GM19397 (cell line): ENCODE measurements at regions not wholly inside any gene's neighbourhood (a gene's known extent, or its start where the extent isn't known, plus 50 kb on each side); places are given as distances from the start of the nearest gene placed in this dataset.
"Not testable (repeated sequence)": the region's sequence is repeated elsewhere in the genome, so short reads cannot be mapped to it uniquely, and the experiment has no call there.

ENCODE experiments used
- ATAC-seq: cut with Tn5 transposase; IDR thresholded peaks from one replicate; pipeline ENCODE4 v1.9.1; 2021; ENCODE audit warnings: mild to moderate bottlenecking, moderate library complexity; ENCODE audit not compliant: unreplicated experiment

DNA sequence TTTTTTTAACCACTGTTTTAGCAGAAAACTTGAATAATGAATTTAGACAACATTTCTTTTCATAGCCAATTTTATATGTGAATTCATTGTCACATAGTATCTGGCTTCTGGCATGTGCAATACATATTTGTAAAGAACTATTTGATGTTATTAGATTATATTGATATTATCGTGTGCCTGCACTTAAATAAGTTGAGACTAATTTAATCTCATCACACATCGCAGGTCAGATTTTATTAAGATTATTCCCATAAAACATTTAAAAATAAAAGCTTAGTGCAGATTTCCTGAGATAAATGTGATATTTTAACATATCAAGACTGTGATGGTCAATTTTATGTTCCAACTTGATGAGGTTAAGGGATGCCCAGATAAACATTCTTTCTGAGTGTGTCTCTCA lies 1565.3 kb upstream of the LRRTM3 start:
- ATAC-seq = no peak

DNA sequence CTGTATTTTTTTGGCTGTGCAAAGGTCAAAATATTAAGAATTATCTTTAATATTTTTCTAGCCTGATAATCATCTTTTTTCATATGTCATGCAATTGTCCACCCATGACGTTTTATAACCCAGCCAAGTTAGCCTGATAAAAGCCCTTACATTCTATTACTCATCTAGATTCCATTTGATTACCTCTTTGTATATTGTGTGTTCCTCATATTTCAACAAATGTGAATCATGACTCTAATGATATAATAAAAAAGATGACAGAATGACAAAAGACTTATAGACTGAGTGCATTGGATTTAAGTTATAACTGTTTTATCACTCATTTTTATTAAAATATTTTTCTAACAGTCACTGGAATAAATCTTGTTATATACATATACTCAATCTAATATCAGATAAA lies 1560.0 kb upstream of the LRRTM3 start:
- no peak for ATAC-seq

DNA sequence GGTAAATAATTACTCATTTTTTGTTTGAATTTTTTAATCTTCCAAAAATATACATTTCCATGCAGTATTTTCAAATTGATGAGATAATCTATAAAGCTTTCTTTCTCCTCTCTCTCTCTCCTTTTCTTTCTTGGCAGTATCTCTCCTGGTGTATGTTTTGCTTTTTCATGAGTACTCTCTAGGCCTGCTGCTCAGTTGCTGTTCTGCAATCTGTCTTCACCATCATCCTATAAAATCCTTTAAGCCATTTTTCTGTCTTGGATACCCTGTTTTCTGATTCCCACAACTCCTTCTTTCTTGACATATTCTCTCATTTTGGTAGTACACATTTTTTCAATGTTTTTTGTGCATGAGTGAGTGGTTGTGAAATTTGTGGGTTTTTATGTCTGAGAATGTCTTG lies 1558.1 kb upstream of the LRRTM3 start:
- ATAC-seq = no peak

DNA sequence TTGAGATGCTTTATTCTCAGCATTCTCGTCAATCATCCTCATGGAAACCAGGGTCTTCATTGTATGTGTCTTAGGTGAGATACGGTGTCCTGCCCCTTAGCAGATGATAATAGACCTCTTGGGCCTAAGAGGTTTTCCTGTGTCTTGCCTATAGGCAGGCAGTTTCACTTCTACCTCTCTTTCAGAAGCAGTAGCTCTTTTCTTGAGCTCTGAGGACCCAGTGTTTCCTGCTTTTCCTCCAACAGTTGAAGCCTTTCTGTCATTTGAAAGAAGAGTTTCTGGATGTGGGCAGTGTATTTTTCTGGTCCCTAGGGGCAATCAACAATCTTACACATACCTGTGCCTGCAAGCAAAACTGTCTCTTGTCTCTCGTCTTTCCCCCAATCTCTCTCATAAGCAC lies 1550.3 kb upstream of the LRRTM3 start:
- ATAC-seq = no peak

DNA sequence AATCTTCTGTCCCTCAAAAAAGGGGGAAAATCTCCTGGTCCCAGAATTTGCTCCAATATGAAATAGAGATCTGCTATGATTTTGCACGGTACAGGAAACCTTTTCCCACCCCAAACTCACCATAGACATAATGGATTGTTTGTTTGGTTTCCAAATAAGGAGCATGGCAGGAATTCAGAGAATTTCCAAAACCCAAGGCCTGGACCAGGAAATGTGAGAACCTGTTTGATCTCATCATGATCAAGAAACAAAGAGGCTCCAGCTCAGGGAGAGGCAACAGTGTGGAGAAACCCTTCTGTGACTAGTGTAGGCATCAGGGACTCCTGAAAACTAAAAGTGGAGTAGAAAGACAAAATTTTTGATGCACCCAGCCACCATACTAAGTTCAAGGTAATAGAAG lies 1548.1 kb upstream of the LRRTM3 start:
- ATAC-seq = no peak

DNA sequence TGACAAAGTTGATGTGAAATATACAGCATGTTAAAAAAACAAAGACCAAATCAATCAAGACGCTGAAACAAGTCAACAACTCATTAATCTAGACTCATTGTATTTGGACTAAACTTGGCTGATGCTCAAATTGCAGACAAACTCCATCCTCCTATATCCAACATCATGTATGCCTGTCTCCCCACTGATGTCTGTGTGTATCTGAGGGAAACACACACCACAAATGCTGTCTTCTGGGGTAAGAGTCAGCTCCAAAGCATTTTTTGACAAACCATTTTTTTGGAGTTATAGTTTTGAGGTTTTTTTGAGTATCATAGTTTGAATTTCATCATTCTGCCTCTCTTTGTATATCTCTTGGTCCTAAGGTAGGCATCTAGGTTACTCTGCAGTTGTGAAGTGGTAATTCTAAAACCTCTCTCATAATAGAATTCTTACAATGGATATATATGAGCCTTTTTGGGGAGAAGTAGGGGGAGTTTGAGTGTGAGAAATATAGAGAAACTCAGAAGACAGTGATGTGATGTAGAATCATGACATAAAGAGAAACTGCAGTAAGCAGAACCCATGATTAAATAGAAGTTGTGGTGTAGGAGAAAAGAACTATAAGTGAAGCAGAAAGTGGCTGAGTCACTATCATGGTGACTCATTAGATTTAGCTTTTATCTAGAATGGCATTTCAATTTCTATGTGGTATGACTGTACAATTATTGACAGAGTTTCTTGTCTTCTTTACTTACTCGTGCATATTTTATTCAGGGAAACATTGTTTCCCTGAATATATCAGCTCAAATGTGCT lies 1531.1 kb upstream of the LRRTM3 start:
- ATAC-seq = no peak

DNA sequence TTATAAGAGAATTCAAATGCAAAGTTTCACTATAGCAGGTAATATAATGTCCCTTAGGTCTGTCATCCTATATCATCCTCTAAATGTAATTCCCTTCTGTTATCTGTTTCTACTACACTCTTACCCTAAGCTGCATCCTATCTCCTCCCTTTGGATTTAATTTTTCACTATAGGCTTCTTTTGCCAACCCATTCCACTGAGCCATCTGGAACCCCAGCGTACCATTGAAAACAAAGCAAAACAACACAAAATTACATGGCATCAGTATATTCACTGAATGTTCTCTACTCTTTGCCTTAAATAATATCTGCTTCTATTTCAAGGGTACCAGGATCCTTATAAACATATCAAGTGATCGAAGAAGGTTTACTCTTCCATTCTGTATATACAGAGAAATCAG lies 1530.2 kb upstream of the LRRTM3 start:
- ATAC-seq = no peak

DNA sequence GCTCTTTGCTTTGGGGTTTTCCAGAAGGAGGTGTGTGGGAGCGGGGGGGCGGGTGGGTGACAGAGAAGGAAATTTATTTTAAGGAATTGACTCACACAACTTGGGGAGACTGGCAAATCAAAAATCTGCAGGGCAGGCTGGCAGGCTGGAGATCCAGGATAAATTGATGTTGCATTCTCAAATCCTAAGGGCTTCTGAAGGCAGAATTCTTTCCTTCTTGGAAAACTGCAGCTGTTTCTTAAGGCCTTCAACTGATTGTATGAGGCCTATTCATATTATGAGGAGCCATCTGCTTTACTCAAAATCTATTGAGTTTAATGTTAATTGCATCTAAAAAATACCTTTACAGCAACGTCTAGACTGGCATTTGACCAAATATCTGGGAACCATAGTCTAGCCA lies 1528.8 kb upstream of the LRRTM3 start:
- ATAC-seq = no peak

DNA sequence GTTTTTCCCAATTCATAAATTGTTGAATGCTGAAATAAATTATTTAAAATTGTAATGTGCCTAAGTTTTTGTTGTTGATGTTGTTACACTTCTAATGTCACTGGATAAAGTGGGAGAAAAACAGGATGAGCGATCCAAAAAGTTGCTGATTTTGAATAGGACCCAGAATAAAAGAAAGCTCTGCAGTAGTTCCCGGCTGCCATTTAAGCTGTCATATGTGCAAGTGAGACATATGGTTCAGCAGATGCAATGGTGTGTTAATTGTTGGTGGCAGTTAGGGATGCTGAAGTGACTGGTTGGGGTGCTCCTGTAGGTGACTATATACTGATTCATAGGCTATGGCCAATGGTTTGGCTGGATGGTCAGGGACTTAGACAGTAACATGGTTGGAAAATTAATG lies 1517.4 kb upstream of the LRRTM3 start:
- ATAC-seq = no peak

DNA sequence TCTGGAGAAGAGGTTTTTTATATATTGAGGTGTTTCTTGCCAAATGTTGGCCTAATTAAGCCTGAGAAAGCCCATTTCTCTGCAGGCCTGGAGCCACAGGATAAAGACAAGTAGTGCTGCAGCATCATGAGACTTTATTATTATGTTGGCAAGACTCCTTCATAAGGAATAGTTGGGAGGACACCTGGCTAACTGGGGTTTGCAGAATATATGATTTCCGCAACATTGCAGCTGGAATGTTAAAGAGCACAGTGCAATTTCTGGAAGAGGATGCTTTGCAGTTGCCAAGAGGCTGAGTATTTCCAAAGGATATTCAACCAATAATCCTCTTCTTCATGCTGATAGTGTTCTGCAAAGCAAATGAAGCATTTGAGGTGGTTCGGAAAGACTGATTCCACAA lies 1512.8 kb upstream of the LRRTM3 start:
- ATAC-seq = no peak

DNA sequence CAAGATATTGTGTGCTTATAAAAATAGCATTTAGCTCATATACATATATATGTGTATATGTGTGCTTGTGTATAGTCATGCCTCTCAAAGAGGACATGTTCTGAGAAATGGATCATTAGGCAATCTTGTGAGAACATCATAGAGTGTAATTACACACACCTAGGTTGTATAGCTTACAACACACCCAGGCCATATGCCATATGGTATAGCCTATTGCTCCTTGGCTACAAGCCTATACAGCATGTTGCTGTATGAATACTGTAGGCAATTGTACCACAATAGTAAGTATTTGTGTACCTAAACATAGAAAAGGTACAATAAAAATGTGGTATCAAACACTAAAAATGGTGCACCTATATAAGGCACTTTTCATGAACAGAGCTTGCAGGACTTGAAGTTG lies 1510.5 kb upstream of the LRRTM3 start:
- no peak for ATAC-seq

DNA sequence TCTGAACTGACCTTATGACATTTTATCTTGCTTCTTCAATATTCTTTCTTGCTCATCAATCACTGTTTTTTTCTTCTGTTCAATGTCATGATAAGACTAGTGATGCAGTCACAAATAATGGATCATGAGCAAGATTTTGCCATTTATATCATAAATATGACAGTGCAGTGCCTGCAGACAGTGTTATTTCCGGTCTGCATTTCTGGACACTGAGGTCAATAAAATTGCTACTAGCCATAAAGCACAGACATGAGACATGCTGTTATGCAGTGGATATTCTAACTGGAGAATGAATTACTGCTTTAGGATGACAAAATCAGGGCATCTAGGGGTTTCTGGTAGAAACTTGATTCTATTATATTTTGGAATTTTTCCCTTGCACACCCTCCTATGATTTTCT lies 1509.7 kb upstream of the LRRTM3 start:
- ATAC-seq = no peak

DNA sequence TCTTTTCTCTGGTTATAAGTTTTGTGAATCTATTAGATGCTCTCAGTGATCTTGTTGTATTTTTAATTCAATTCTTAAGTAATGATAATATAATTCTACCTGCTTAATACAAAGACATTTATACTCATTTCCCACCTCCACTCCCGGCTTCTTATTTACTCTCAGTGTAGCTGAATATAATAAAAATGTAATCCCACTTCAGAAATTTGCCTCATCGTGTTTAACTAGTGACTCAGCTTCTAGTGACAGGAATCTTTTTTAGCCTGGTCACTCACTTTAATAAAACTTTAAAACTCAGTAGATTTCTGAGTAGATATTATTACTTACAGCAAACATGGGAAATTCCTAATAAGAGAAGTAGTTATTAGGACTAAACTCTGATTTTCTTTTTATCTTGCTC lies 1506.2 kb upstream of the LRRTM3 start:
- no peak for ATAC-seq

DNA sequence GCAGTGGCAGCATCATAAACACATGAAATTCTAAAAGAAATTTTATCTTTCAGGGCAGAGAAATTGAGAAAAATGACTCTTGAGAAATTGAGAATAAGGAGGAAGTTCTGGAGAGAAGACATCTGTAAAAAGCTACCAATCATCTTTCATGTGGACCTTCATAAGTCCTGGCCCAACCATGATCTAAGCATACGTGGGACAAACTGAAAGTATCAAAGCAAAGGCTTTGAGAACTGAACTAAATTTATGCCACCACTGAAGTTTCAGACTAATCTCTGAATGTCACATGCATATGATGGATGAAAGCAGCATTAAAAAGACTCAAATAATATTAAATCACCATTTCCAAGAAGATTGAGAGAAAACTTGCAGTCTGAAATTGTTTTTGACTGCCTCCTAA lies 1502.8 kb upstream of the LRRTM3 start:
- no peak for ATAC-seq

DNA sequence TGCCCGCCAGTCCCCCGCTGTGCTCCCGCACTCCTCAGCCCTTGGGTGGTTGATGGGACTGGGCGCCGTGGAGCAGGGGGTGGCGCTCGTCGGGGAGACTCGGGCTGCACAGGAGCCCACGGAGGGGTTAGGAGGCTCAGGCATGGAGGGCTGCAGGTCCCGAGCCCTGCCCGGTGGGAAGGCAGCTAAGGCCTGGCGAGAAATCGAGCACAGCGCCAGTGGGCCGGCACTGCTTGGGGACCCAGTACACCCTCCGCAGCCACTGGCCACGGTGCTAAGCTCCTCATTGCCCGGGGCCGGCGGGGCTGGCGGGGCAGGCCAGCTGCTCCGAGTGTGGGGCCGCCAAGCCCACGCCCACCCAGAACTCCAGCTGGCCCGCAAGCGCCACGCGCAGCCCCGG lies 1496.5 kb upstream of the LRRTM3 start:
- not testable (repeated sequence) for ATAC-seq

DNA sequence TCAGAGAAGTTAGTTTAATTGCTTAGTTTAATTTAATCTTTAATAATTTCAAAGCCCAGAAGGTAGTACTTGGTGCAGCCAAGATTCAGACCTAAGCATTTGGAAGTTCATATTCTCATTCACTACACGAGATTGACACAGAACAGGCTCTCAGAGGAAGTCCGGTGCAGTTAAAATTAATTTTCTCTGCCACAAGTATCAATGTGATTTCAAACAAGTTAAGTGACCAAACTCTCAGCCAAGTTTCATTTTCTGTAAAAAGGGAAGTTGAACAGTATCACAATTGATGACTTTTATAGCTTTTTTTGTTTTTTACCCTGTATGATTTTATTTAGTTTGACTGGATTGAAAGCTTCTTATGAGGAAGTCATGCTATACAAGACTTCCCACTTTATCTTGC lies 1494.9 kb upstream of the LRRTM3 start:
- ATAC-seq = no peak

DNA sequence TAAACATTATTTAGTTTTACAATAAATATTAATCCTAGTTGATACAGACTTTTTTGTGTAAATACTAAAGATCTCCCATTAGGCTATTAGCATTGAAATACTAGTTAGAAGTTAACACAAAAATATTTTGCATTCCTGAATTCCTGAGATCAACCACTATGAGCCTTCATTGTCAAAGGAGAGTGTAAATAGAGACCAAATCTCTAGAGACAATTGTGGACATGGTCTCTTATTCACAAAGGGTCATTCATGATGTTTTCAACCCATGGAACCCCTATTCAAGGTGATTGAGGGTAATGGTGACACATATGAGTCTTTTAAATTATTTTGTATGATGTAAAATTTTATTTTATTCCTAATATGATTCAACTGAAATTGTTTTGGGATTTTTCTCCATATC lies 1454.8 kb upstream of the LRRTM3 start:
- no peak for ATAC-seq

DNA sequence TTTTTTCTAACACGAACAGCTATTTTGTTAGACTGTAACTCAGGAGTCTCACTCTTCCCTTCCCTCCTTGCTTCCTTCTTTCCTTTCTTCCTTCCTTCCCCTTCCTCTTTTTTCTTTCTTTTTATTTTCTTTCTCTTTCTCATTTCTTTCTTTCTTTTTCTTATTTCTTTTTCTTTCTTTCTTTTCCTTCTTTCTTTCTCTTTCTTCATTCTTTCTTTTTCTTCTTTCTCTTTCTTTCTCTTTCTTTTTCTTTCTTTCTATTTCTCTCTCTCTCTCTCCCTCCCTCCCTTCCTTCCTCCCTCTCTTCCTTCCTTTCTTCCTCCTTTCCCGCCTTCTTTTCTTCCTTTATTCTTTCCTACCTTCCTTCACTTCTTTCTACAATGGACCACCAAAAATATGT lies 1443.0 kb upstream of the LRRTM3 start:
- no peak for ATAC-seq

DNA sequence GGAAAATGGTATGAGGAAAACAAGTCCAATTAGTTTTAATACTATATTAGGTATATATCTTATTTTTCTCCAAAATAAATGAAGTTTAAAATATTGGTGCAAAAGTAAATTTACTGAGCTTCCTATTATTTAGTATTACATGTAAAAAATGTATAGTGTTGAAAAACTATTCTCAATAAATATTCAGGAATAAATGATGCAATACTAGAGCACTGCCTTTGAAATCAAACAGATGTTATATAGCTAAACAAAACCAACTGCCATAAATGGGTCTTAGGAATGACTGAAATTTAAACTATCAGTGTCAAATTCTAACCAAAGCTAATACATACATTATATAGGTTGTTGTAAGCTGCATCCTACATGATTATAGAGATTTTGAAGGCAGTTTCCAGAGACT lies 1434.0 kb upstream of the LRRTM3 start:
- ATAC-seq = no peak

DNA sequence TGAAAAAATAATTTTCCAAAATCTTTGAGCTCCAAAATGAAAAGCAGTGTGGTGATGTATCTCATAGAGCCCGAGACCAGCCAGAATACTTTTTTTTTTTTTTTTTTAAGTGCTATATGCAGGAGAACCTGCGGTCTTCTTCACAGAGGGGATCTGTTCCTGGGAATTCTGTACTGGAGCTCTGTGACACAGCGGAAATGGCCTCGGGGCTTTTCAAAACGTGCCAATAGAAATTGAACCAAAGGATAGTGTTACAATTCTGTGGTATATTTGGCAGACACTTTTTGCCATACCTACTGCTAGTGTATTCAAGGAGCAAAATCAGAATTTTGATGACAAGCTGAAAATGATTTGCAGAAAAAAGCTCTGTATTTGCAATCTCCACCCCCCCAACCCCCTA lies 1429.3 kb upstream of the LRRTM3 start:
- ATAC-seq = no peak

DNA sequence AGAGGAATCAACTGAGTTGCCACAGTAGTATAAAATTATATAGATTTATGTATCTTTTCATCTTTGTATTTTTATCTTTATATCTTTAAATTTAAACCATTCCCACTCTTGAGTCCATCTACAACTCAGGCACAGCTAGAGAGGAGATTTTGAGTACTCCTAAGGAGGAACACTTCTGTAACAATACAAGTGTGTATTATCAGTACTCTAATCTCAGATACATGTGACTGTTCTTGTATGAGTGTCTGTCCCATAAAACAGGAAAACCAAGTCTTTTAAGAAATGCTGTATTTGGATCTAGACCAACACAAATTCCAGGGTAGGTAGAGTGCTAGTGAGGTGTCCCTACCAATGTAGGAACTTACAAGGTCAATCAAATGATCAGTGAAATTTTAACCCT lies 1428.0 kb upstream of the LRRTM3 start:
- ATAC-seq = no peak

DNA sequence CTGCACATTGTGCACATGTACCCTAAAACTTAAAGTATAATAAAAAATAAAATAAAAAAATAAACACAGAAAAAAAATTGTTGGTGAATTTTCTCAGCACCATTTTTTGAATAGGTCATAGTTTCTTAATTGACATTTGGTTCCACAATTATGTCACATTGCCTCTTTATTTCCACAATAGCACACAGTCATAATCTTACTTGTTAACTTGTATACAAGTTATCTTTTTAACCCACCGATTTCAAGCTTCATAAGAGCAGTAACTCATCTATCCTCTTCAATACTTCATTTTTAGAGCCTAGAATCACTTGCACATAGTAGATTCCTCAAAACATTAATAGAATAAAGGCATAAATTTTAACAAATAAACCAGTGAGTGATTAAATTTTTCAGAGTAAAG lies 1425.1 kb upstream of the LRRTM3 start:
- ATAC-seq = no peak

DNA sequence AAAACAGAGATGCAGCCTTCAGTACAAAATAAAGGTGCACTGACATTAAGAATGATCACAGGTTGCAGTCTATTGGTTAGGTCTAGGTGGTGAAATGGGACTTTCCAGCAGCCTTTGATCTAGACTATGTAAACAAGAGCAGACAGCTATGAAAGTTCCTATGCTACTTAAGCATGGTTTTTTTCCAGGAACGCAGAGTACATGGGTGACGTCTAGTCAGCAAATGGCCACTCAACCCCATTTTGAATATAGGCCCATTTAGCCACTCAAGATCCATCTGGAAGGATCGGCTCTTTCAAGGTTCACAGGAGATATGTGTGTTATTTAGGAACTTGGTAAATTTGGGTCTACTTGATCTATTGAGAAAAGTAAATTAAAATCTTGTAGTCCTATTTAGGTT lies 1424.6 kb upstream of the LRRTM3 start:
- ATAC-seq = no peak
